ENCODE measurements at regions not wholly inside any gene's neighbourhood (a gene's known extent, or its start where the extent isn't known, plus 50 kb on each side); places are given as distances from the start of the nearest gene placed in this dataset.

- H3K4me2 ChIP-seq (ENCODE audit: control insufficient read depth, extremely low read depth, insufficient read depth, low read depth, low read length), result peak overlapping the region; percentile 38
- dilution Hi-C loops (cut with MboI; ENCODE audit: extremely low pct_ligation_motif_present, low sequenced_read_pairs), result no loop called here
- FAIRE-seq, result no peak
Measured at GRCh38 chr7:92934096-92934495, 97.7 kb upstream of the CDK6 start.

GRCh38 chr7:92932450-92932849 is 96.1 kb upstream of the CDK6 start:
- Histone ChIP-seq H3K9me3 (ENCODE audit: control insufficient read depth, low read depth, low read length) (no peaks in the 10 kb centered on the region), H3K36me3 (ENCODE audit: control insufficient read depth in 2 of 2, extremely low read depth in 1 of 2, insufficient read depth in 2 of 2, low read length in 2 of 2) (no peaks in the 10 kb centered on the region), H2AFZ (ENCODE audit: control insufficient read depth, low read length) (no peak overlapping the region), H4K20me1 (ENCODE audit: control insufficient read depth, extremely low read depth, insufficient read depth, low read length) (no peaks in the 10 kb centered on the region), H3K27me3 (ENCODE audit: control insufficient read depth, extremely low read depth, insufficient read depth, low read length) (no peaks in the 10 kb centered on the region), H3K79me2 (ENCODE audit: control insufficient read depth, insufficient read depth, low read length) (no peaks in the 10 kb centered on the region), H3K4me2 (ENCODE audit: control insufficient read depth, extremely low read depth, insufficient read depth, low read depth, low read length) (no peak overlapping the region), H3K9ac (ENCODE audit: control insufficient read depth, extremely low read depth, insufficient read depth, low read length) (no peak overlapping the region), H3K4me1 (ENCODE audit: control insufficient read depth, extremely low read depth, insufficient read depth, low read length) (peaks cover 8% of the 10 kb centered on the region), H3K27ac (ENCODE audit: control insufficient read depth, insufficient read depth, low read length) (no peak overlapping the region), H3K4me3 (ENCODE audit: control insufficient read depth in 2 of 3, extremely low read depth in 1 of 3, insufficient read depth in 2 of 3, low read depth in 1 of 3, low read length in 3 of 3) (no peak overlapping the region), H3K9me1 (ENCODE audit: control insufficient read depth, extremely low read depth, insufficient read depth, low read length) (no peaks in the 10 kb centered on the region)
- TF ChIP-seq EZH2 (IDR thresholded peaks at IDR 0.05; ENCODE audit: low read length), result no peak
- no peak for TF ChIP-seq CTCF (optimal IDR thresholded peaks at IDR 0.05 in 1 of 3, IDR thresholded peaks at IDR 0.05 in 1 of 3, conservative IDR thresholded peaks at IDR 0.05 in 1 of 3; ENCODE audit: extremely low read depth in 1 of 3, insufficient read depth in 2 of 3, low read length in 3 of 3)
- DNase-seq (ENCODE audit: low read depth, low spot score) (no peak), FAIRE-seq (no peak)
- dilution Hi-C loops (cut with MboI; ENCODE audit: extremely low pct_ligation_motif_present, low sequenced_read_pairs), result no loop called here

More at GRCh38 chr7:92934096-92934495, 97.7 kb upstream of the CDK6 start:
- H3K9me3 ChIP-seq (ENCODE audit: control insufficient read depth, low read depth, low read length), result no peaks in the 10 kb centered on the region
- peaks cover 8% of the 10 kb centered on the region for H3K4me1 ChIP-seq (ENCODE audit: control insufficient read depth, extremely low read depth, insufficient read depth, low read length)
- H3K27me3 ChIP-seq (ENCODE audit: control insufficient read depth, extremely low read depth, insufficient read depth, low read length), result no peaks in the 10 kb centered on the region
- no peak for TF ChIP-seq EZH2 (IDR thresholded peaks at IDR 0.05; ENCODE audit: low read length)
- no peak for TF ChIP-seq CTCF (optimal IDR thresholded peaks at IDR 0.05 in 1 of 3, IDR thresholded peaks at IDR 0.05 in 1 of 3, conservative IDR thresholded peaks at IDR 0.05 in 1 of 3; ENCODE audit: extremely low read depth in 1 of 3, insufficient read depth in 2 of 3, low read length in 3 of 3)
- no peaks in the 10 kb centered on the region for H3K9me1 ChIP-seq (ENCODE audit: control insufficient read depth, extremely low read depth, insufficient read depth, low read length)
- no peak overlapping the region for H2AFZ ChIP-seq (ENCODE audit: control insufficient read depth, low read length)
- H3K4me3 ChIP-seq (ENCODE audit: control insufficient read depth in 2 of 3, extremely low read depth in 1 of 3, insufficient read depth in 2 of 3, low read depth in 1 of 3, low read length in 3 of 3), result no peak overlapping the region
- H3K9ac ChIP-seq (ENCODE audit: control insufficient read depth, extremely low read depth, insufficient read depth, low read length), result no peak overlapping the region
- H3K36me3 ChIP-seq (ENCODE audit: control insufficient read depth in 2 of 2, extremely low read depth in 1 of 2, insufficient read depth in 2 of 2, low read length in 2 of 2), result no peaks in the 10 kb centered on the region
- H4K20me1 ChIP-seq (ENCODE audit: control insufficient read depth, extremely low read depth, insufficient read depth, low read length), result no peaks in the 10 kb centered on the region
- DNase-seq (ENCODE audit: low read depth, low spot score), result no peak
- H3K27ac ChIP-seq (ENCODE audit: control insufficient read depth, insufficient read depth, low read length), result no peak overlapping the region
- no peaks in the 10 kb centered on the region for H3K79me2 ChIP-seq (ENCODE audit: control insufficient read depth, insufficient read depth, low read length)

Data from keratinocyte (primary cell).